Tibial nerve (tissue), 4 donors: ENCODE measurements at regions not wholly inside any gene's neighbourhood (a gene's known extent, or its start where the extent isn't known, plus 50 kb on each side); places are given as distances from the start of the nearest gene placed in this dataset.

Source experiments
- DNase-seq, 2 donors: peaks; one replicate each; pipeline ENCODE4 v3.0.0-alpha.2; 2019; ENCODE audit warnings: low spot score in 2 of 2
- H3K27ac ChIP-seq, 4 donors: fragments of 200-600 bp; sonication (generic) in 3 of 4; one replicate each; pipeline ENCODE4 v1.5.1; 2017 to 2019; ENCODE audit warnings: mild to moderate bottlenecking in 1 of 4
- H3K27me3 ChIP-seq, 2 donors: fragments of 200-600 bp; sonication (generic) in 1 of 2; one replicate each; pipeline versions ENCODE4 v1.5.1 to v1.6.0; 2017 to 2019
- H3K36me3 ChIP-seq, 3 donors: fragments of 200-600 bp; sonication (generic); one replicate each; pipeline ENCODE4 v1.5.1; 2018 to 2019
- H3K4me1 ChIP-seq, 4 donors: fragments of 200-600 bp; sonication (generic) in 3 of 4; one replicate each; pipeline ENCODE4 v1.5.1; 2017 to 2019
- H3K4me3 ChIP-seq, 4 donors: fragments of 200-600 bp; sonication (generic) in 3 of 4; one replicate each; pipeline ENCODE4 v1.5.1; 2017 to 2019; ENCODE audit warnings: mild to moderate bottlenecking in 1 of 4, moderate library complexity in 1 of 4
- H3K9me3 ChIP-seq, 4 donors: fragments of 200-600 bp; sonication (generic) in 3 of 4; one replicate each; pipeline ENCODE4 v1.5.1; 2017 to 2019
- EP300 ChIP-seq, 2 donors: sonication (generic); formaldehyde crosslinking; IDR thresholded peaks; one replicate each; pipeline ENCODE4 v1.6.1; 2017; ENCODE audit warnings: antibody characterized with exemption in 2 of 2, mild to moderate bottlenecking in 1 of 2
- POLR2A ChIP-seq, 2 donors: fragments of 450-650 bp; IDR thresholded peaks; one replicate each; pipeline ENCODE4 v1.6.1; 2017; ENCODE audit warnings: antibody characterized with exemption in 2 of 2, mild to moderate bottlenecking in 2 of 2, moderate library complexity in 2 of 2
- WGBS, 2 donors: methylation state at CpG; one replicate each; pipeline ENCODE4 v1.1.5; 2018; 5-methylcytosine and 5-hydroxymethylcytosine counted together
- TF ChIP-seq, protein P1 (sequence below), 5 experiments: fragments of 200-600 bp in 3 of 5; fragments of 450-650 bp in 2 of 5; sonication (generic) in 3 of 5; IDR thresholded peaks; one replicate each; pipeline ENCODE4 v1.5.1; 2016 to 2019; ENCODE audit warnings: antibody characterized with exemption in 5 of 5, mild to moderate bottlenecking in 3 of 5, moderate library complexity in 2 of 5

DNA sequence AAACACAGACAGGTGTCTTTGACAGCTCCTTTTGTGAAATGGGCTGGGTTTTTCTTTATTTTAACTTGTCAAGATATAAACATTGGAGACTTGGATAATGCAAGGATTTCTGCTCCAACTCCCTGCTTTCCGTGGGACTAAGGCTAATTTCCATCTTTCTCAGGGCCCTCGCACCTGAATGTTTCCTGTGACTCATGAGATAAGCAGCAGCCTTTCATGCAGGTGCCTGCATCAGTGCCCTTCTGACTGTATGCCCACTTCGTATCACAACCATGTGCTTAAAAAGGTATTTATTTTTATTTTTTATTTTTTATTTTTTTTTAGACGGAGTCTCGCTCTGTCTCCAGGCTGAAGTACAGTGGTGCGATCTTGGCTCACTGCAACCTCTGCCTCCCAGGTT is 736.1 kb downstream of the DOK5 start:
- WGBS, 2 donors = 79 to 82% methylated on average over 6 of the region's 6 CpGs
- Histone ChIP-seq H3K9me3 (peaks cover 0 to 8% (median 0%) of the 10 kb centered on the region in 4 donors), H3K27ac (no peak overlapping the region), H3K4me3 (no peak overlapping the region), H3K36me3 (no peaks in the 10 kb centered on the region), H3K27me3 (no peaks in the 10 kb centered on the region), H3K4me1 (no peaks in the 10 kb centered on the region)
- no peak for DNase-seq
- TF ChIP-seq POLR2A (IDR thresholded peaks at IDR 0.05) (no peak), EP300 (IDR thresholded peaks at IDR 0.05) (no peak)
- TF ChIP-seq, protein P1, sequence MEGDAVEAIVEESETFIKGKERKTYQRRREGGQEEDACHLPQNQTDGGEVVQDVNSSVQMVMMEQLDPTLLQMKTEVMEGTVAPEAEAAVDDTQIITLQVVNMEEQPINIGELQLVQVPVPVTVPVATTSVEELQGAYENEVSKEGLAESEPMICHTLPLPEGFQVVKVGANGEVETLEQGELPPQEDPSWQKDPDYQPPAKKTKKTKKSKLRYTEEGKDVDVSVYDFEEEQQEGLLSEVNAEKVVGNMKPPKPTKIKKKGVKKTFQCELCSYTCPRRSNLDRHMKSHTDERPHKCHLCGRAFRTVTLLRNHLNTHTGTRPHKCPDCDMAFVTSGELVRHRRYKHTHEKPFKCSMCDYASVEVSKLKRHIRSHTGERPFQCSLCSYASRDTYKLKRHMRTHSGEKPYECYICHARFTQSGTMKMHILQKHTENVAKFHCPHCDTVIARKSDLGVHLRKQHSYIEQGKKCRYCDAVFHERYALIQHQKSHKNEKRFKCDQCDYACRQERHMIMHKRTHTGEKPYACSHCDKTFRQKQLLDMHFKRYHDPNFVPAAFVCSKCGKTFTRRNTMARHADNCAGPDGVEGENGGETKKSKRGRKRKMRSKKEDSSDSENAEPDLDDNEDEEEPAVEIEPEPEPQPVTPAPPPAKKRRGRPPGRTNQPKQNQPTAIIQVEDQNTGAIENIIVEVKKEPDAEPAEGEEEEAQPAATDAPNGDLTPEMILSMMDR (IDR thresholded peaks at IDR 0.05) = no peak

DNA sequence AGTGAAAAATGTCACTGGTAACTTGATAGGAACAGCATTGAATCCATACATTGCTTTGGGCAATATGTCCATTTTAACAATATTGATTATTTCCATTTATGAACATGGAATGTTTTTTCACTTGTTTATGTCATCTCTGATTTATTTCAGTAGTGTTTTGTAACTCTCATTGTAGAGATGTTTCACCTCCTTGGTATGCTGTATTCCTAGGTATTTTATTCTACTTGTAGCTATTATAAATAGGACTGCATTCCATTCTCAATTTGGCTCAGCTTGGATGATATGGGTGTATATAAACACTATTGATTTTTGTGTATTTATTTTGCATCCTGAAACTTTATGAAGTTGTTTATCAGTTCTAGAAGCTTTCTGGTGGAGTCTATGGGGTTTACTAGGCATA is 730.3 kb downstream of the DOK5 start:
- TF ChIP-seq EP300 (IDR thresholded peaks at IDR 0.05) (no peak), POLR2A (IDR thresholded peaks at IDR 0.05) (no peak)
- TF ChIP-seq, protein P1 (IDR thresholded peaks at IDR 0.05) = no peak
- Histone ChIP-seq H3K36me3 (no peaks in the 10 kb centered on the region), H3K9me3 (no peaks in the 10 kb centered on the region), H3K4me3 (no peak overlapping the region), H3K27me3 (no peaks in the 10 kb centered on the region), H3K4me1 (no peaks in the 10 kb centered on the region), H3K27ac (no peak overlapping the region)
- DNase-seq = no peak

DNA sequence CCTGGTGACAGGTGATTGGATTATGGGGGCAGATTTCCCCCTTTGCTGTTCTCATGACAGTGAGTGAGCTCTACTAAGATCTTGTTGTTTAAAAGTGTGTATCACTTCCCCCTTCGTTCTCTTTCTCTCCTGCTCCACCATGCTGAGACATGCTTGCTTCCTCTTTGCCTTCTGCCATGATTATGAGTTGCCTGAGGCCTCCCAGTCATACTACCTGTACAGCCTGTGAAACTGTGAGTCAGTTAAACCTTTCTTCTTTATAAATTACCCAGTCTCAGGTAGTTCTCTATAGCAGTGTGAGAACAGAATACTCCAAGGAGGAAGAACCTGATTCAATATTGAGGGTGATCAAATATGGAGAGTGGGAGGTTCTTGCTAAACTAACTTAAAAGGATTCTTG is 724.9 kb downstream of the DOK5 start:
- H3K9me3 ChIP-seq = no peaks in the 10 kb centered on the region
- no peaks in the 10 kb centered on the region for H3K36me3 ChIP-seq
- H3K4me3 ChIP-seq = no peak overlapping the region
- 71 to 100% methylated on average over 1 of the region's 1 CpG for WGBS, 2 donors
- no peaks in the 10 kb centered on the region for H3K27me3 ChIP-seq
- H3K4me1 ChIP-seq = no peaks in the 10 kb centered on the region
- no peak overlapping the region for H3K27ac ChIP-seq
- TF ChIP-seq EP300 (IDR thresholded peaks at IDR 0.05) = no peak
- TF ChIP-seq POLR2A (IDR thresholded peaks at IDR 0.05) = no peak
- TF ChIP-seq, protein P1 (IDR thresholded peaks at IDR 0.05) = no peak
- DNase-seq = no peak

DNA sequence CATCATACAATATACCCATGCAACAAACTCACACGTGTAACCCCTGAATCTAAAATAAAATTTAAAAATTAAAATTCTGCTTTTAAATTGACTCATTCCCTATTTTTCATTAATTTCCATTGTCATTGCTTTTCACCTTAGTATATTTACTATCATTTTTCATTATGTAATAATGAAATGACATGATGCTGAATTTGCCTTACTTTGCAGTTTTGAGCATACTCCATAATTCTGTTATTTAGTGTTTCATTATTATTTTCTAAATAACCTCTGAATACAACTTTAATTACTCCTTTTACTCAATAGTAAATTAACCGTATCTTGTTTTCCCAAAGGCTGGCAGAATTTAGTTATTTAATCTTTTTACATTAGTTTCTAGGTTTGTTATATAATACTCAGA is 719.6 kb downstream of the DOK5 start:
- no peak for TF ChIP-seq POLR2A (IDR thresholded peaks at IDR 0.05)
- TF ChIP-seq EP300 (IDR thresholded peaks at IDR 0.05) = no peak
- TF ChIP-seq, protein P1 (IDR thresholded peaks at IDR 0.05) = no peak
- H3K9me3 ChIP-seq = no peaks in the 10 kb centered on the region
- H3K27me3 ChIP-seq = no peaks in the 10 kb centered on the region
- no peak for DNase-seq
- no peaks in the 10 kb centered on the region for H3K4me1 ChIP-seq
- H3K36me3 ChIP-seq = no peaks in the 10 kb centered on the region
- H3K4me3 ChIP-seq = no peak overlapping the region
- no peak overlapping the region for H3K27ac ChIP-seq
- WGBS, 2 donors = 89 to 92% methylated on average over 2 of the region's 2 CpGs

DNA sequence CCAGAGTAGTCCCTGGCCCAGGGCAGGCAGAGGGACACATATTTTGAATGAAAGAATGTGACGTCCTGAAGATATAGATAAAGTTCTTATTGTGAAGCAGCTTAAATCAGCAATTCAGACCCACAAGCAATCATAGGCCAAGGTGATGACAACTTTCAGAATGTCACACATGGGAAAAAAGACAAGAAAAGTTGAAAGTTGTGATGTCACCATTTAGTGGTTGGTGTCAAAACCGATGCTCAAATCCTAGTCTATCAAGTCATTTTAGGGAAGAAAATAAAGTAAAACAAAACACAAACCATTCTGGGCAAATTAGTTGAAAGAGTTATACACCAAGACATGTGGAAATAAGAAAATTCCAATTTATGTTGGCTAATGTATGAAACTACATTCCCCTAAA is 710.8 kb downstream of the DOK5 start:
- Histone ChIP-seq H3K27ac (no peak overlapping the region), H3K9me3 (peaks cover 0 to 3% (median 0%) of the 10 kb centered on the region in 4 donors), H3K4me3 (no peak overlapping the region), H3K36me3 (no peaks in the 10 kb centered on the region), H3K27me3 (no peaks in the 10 kb centered on the region), H3K4me1 (no peaks in the 10 kb centered on the region)
- WGBS, 2 donors = 32 to 74% methylated on average over 2 of the region's 2 CpGs
- TF ChIP-seq POLR2A (IDR thresholded peaks at IDR 0.05) (no peak), EP300 (IDR thresholded peaks at IDR 0.05) (no peak)
- TF ChIP-seq, protein P1 (IDR thresholded peaks at IDR 0.05) = no peak
- DNase-seq = no peak
